Spleen (tissue), 7 donors: ENCODE measurements at regions not wholly inside any gene's neighbourhood (a gene's known extent, or its start where the extent isn't known, plus 50 kb on each side); places are given as distances from the start of the nearest gene placed in this dataset.

Experiments used
- POLR2A ChIP-seq, 3 donors: fragments of 450-650 bp; IDR thresholded peaks; one replicate each; pipeline ENCODE4 v1.5.1; 2017; ENCODE audit warnings: antibody characterized with exemption in 3 of 3, mild to moderate bottlenecking in 1 of 3
- POLR2AphosphoS5 ChIP-seq, 3 donors: sonication (generic); formaldehyde crosslinking; IDR thresholded peaks; one replicate each; pipeline ENCODE4 v1.5.1; 2017; ENCODE audit warnings: antibody characterized with exemption in 3 of 3
- TF ChIP-seq, protein P1 (sequence below), 11 experiments: fragments of 200-600 bp in 7 of 11; fragments of 450-650 bp in 4 of 11; sonication (generic) in 4 of 11; IDR thresholded peaks in 8 of 11; conservative IDR thresholded peaks in 3 of 11; 1 replicate in 7 of 11; 2 replicates in 4 of 11; pipeline versions ENCODE4 v1.4.0 to v1.8.0; 2016 to 2021; ENCODE audit warnings: antibody characterized with exemption in 11 of 11, inconsistent platforms in 4 of 11, mild to moderate bottlenecking in 1 of 11
- donor health status: DM: no; HTN: no; CAD: no; lungs with moderate emphysema.
- donor health status: DM: no; HTN: no; CAD: no.
- donor health status: DM: no; HTN: no; CAD: no.

DNA sequence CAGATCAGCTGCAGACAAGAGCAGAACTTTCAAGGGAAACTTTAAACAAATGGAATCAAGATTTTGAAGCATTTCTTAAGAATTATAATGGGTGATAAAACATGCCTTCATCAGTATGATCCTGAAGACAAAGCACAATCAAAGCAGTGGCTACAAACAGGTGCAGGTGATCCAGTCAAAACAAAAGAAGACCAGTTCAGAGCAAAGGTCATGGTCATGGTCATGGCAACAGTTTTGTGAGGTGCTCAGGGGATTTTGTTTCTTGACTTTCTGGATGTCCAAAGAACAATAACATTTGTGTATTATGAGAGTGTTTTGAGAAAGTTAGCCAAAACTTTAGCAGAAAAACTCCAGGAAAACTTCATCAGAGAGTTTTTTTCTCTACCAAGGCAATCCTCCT is 681.7 kb upstream of the PTBP2 start:
- TF ChIP-seq, protein P1, sequence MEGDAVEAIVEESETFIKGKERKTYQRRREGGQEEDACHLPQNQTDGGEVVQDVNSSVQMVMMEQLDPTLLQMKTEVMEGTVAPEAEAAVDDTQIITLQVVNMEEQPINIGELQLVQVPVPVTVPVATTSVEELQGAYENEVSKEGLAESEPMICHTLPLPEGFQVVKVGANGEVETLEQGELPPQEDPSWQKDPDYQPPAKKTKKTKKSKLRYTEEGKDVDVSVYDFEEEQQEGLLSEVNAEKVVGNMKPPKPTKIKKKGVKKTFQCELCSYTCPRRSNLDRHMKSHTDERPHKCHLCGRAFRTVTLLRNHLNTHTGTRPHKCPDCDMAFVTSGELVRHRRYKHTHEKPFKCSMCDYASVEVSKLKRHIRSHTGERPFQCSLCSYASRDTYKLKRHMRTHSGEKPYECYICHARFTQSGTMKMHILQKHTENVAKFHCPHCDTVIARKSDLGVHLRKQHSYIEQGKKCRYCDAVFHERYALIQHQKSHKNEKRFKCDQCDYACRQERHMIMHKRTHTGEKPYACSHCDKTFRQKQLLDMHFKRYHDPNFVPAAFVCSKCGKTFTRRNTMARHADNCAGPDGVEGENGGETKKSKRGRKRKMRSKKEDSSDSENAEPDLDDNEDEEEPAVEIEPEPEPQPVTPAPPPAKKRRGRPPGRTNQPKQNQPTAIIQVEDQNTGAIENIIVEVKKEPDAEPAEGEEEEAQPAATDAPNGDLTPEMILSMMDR (IDR thresholded peaks at IDR 0.05 in 8 of 11, conservative IDR thresholded peaks at IDR 0.05 in 3 of 11): no peak
- no peak for TF ChIP-seq POLR2A (IDR thresholded peaks at IDR 0.05)
- TF ChIP-seq POLR2AphosphoS5 (IDR thresholded peaks at IDR 0.05): no peak
